HCT116 (cell line): ENCODE measurements at regions not wholly inside any gene's neighbourhood (a gene's known extent, or its start where the extent isn't known, plus 50 kb on each side); places are given as distances from the start of the nearest gene placed in this dataset.
"Not testable (repeated sequence)": the region's sequence is repeated elsewhere in the genome, so short reads cannot be mapped to it uniquely, and the experiment has no call there.

ENCODE experiments used
- ATAC-seq: fragments of 200-7000 bp; cut with Tn5 transposase; 2 replicates; pipeline ENCODE4 v1.9.1; 2020; ENCODE audit warnings: mild to moderate bottlenecking, moderate library complexity
- BruUV-seq: library from RNA; stranded (reverse); fragments of 400-500 nt; replicated peaks from 2 replicates; lab custom pipeline; 2021; lab: Mats Ljungman, UMichigan
- CTCF ChIA-PET: fragments of 300-600 bp; sonication (Branson Sonifier 250); formaldehyde crosslinking; loops from one replicate; lab custom pipeline; 2021; ENCODE audit warnings: antibody characterized with exemption; lab: Charles Lee
- POLR2A ChIA-PET: fragments of 300-600, 350-600 bp; sonication (Branson Sonifier 250); formaldehyde crosslinking; loops from one replicate; lab custom pipeline; 2021; ENCODE audit warnings: antibody characterized with exemption; lab: Charles Lee
- RAD21 ChIA-PET, 2 experiments: fragments of 300-600 bp; sonication (Branson Sonifier 250); formaldehyde crosslinking; loops; one replicate each; lab custom pipeline; 2023; ENCODE audit warnings: low total read pairs in 2 of 2; ENCODE audit not compliant: uncharacterized antibody in 2 of 2, unreplicated experiment in 2 of 2, low non-redundant PET in 1 of 2; lab: Charles Lee
- DNase-seq: peaks from one replicate; pipeline ENCODE4 v3.0.0-alpha.2; 2010; ENCODE audit warnings: low read depth, low spot score
- H2AFZ ChIP-seq: fragments of 200-600 bp; shearing (Covaris generic), sonication (generic); 2 replicates; pipeline ENCODE4 v1.6.1; 2017; ENCODE audit warnings: low read depth, mixed run types, mixed read lengths, antibody characterized with exemption, low read length; ENCODE audit not compliant: poor library complexity, severe bottlenecking
- H3K27ac ChIP-seq: 2 replicates; pipeline ENCODE4 v1.5.1; 2012; ENCODE audit warnings: low read depth, low read length
- H3K27me3 ChIP-seq: fragments of 200-600 bp; sonication (generic); 2 replicates; pipeline ENCODE4 v1.6.1; 2016; ENCODE audit warnings: mixed run types, low read length, mixed read lengths; ENCODE audit not compliant: insufficient read depth
- H3K36me3 ChIP-seq, 2 experiments: fragments of 200-500 bp in 1 of 2; fragments of 200-600 bp in 1 of 2; sonication (Bioruptor generic) in 1 of 2; sonication (generic) in 1 of 2; 2 replicates each; pipeline versions ENCODE4 v1.5.1 to v1.6.1; 2014 to 2016; ENCODE audit warnings: low read length in 2 of 2, inconsistent platforms in 1 of 2, mixed read lengths in 1 of 2, mixed run types in 1 of 2; ENCODE audit not compliant: insufficient read depth in 2 of 2, control insufficient read depth in 1 of 2
- H3K4me1 ChIP-seq, 2 experiments: fragments of 200-600 bp in 1 of 2; sonication (generic) in 1 of 2; 2 replicates each; pipeline versions ENCODE4 v1.5.1 to v1.6.1; 2012 to 2017; ENCODE audit warnings: low read length in 2 of 2, inconsistent platforms in 1 of 2, mild to moderate bottlenecking in 1 of 2, mixed read lengths in 1 of 2, mixed run types in 1 of 2, moderate library complexity in 1 of 2; ENCODE audit not compliant: insufficient read depth in 2 of 2, control insufficient read depth in 1 of 2
- H3K4me2 ChIP-seq: fragments of 200-600 bp; sonication (generic); 2 replicates; pipeline ENCODE4 v1.6.1; 2017; ENCODE audit warnings: mixed run types, low read length, mixed read lengths
- H3K4me3 ChIP-seq, 2 experiments: fragments of 200-600 bp in 1 of 2; sonication (generic) in 1 of 2; replicated peaks in 1 of 2; 2 replicates each; pipeline ENCODE4 v1.5.1; 2011 to 2016; ENCODE audit warnings: low read length in 2 of 2, control low read depth in 1 of 2, low read depth in 1 of 2, mild to moderate bottlenecking in 1 of 2, mixed read lengths in 1 of 2, mixed run types in 1 of 2
- H3K79me2 ChIP-seq: fragments of 200-600 bp; sonication (generic); 2 replicates; pipeline ENCODE4 v1.6.1; 2017; ENCODE audit warnings: mild to moderate bottlenecking, mixed run types, low read length, moderate library complexity, mixed read lengths; ENCODE audit not compliant: insufficient read depth
- H3K9ac ChIP-seq: fragments of 200-600 bp; sonication (generic); 2 replicates; pipeline ENCODE4 v1.6.1; 2016; ENCODE audit warnings: low read length, mixed read lengths
- H3K9me2 ChIP-seq: fragments of 200-600 bp; sonication (generic), shearing (Covaris generic); 2 replicates; pipeline ENCODE4 v1.6.1; 2017; ENCODE audit warnings: mixed run types, mild to moderate bottlenecking, moderate library complexity; ENCODE audit not compliant: insufficient read depth
- H3K9me3 ChIP-seq, 2 experiments: fragments of 200-500 bp in 1 of 2; fragments of 200-600 bp in 1 of 2; sonication (Bioruptor generic) in 1 of 2; sonication (generic) in 1 of 2; 2 replicates each; pipeline ENCODE4 v1.6.1; 2014 to 2017; ENCODE audit warnings: low read length in 2 of 2, mixed read lengths in 2 of 2, inconsistent platforms in 1 of 2, low read depth in 1 of 2, mild to moderate bottlenecking in 1 of 2, mixed run types in 1 of 2, moderate library complexity in 1 of 2; ENCODE audit not compliant: control insufficient read depth in 1 of 2, insufficient read depth in 1 of 2
- H4K20me1 ChIP-seq: fragments of 200-600 bp; sonication (generic), shearing (Covaris generic); 2 replicates; pipeline ENCODE4 v1.6.1; 2017; ENCODE audit warnings: mixed run types, mild to moderate bottlenecking, moderate library complexity; ENCODE audit not compliant: insufficient read depth
- ELF1 ChIP-seq: IDR thresholded peaks from 2 replicates; pipeline ENCODE4 v1.6.1; 2012; ENCODE audit warnings: low read depth, borderline replicate concordance
- EZH2phosphoT487 ChIP-seq: fragments of 200-600 bp; IDR thresholded peaks from 2 replicates; pipeline ENCODE4 v1.6.1; 2018; ENCODE audit warnings: antibody characterized with exemption, borderline replicate concordance
- JUND ChIP-seq: IDR thresholded peaks from 2 replicates; pipeline ENCODE4 v1.6.1; 2012
- REST ChIP-seq: IDR thresholded peaks from 2 replicates; pipeline ENCODE4 v1.6.1; 2012; ENCODE audit warnings: low read depth
- SIN3A ChIP-seq: IDR thresholded peaks from 2 replicates; pipeline ENCODE4 v1.6.1; 2012; ENCODE audit warnings: low read depth
- SP1 ChIP-seq: IDR thresholded peaks from 2 replicates; pipeline ENCODE4 v1.6.1; 2012; ENCODE audit warnings: low read depth
- TCF7L2 ChIP-seq: IDR thresholded peaks from 2 replicates; pipeline ENCODE4 v1.7.0; 2011; ENCODE audit warnings: borderline replicate concordance, inconsistent platforms; ENCODE audit not compliant: insufficient read depth, insufficient read length; ENCODE audit errors: extremely low read depth
- ZFX ChIP-seq: fragments of 450-650 bp; IDR thresholded peaks from 2 replicates; pipeline ENCODE4 v1.6.1; 2017
- ZNF274 ChIP-seq: fragments of 200-500 bp; sonication (Bioruptor generic); IDR thresholded peaks from 2 replicates; pipeline ENCODE4 v1.6.1; 2014; ENCODE audit warnings: mild to moderate bottlenecking, low read depth, low read length, inconsistent platforms
- intact Hi-C: fragments of 100-400 bp; cut with micrococcal nuclease; formaldehyde crosslinking; loops from 2 replicates; pipeline ENCODE4 v1.10.0; 2022

DNA sequence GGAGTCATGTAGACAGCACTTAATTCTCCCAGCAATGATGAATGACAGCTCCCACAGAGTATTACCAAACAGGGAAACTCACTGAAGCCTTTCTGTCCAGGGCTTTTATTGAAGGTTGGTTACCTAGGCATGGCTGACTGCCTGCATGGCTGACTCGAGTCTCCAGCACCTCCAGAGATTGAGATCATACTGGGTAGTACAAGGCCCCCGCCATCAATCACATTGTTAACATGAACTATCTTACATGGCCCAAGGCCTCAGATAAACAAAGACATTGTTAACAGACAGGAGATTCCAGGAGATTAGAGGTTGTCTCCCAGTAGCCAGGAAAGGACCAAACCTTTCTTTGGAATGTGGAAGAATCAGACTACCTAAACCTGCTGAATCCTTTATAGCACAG, 128.3 kb upstream of the LSM14A start:
- H3K36me3 ChIP-seq: no peaks in the 10 kb centered on the region
- no peak overlapping the region for H3K4me3 ChIP-seq
- H3K9ac ChIP-seq: no peak overlapping the region
- H3K9me2 ChIP-seq: no peaks in the 10 kb centered on the region
- DNase-seq (no peak), ATAC-seq (no peak)
- no peak overlapping the region for H3K4me2 ChIP-seq
- POLR2A ChIA-PET: no interaction called here
- H3K27ac ChIP-seq: no peak overlapping the region
- intact Hi-C loops: no loop called here
- peaks cover 0 to 7% of the 10 kb centered on the region in 2 experiments; a peak in 2 of 4 replicates for H3K4me1 ChIP-seq
- RAD21 ChIA-PET: no interaction called here
- H4K20me1 ChIP-seq: no peaks in the 10 kb centered on the region
- BruUV-seq: no TSS peak
- no peak overlapping the region for H2AFZ ChIP-seq
- H3K9me3 ChIP-seq: no peaks in the 10 kb centered on the region
- no peaks in the 10 kb centered on the region for H3K27me3 ChIP-seq
- no peak for TF ChIP-seq SP1
- no peak for TF ChIP-seq ELF1
- TF ChIP-seq SIN3A: no peak
- no peak for TF ChIP-seq JUND
- no peak for TF ChIP-seq ZNF274
- no peak for TF ChIP-seq TCF7L2
- no peak for TF ChIP-seq ZFX
- TF ChIP-seq REST: no peak
- H3K79me2 ChIP-seq: no peaks in the 10 kb centered on the region
- CTCF ChIA-PET: interaction anchor here (1.1 to 3.5 kb wide), 2 partner anchors 52 to 53 kb away, joined by 4 to 49 read pairs; no protein-coding TSS in a partner anchor

DNA sequence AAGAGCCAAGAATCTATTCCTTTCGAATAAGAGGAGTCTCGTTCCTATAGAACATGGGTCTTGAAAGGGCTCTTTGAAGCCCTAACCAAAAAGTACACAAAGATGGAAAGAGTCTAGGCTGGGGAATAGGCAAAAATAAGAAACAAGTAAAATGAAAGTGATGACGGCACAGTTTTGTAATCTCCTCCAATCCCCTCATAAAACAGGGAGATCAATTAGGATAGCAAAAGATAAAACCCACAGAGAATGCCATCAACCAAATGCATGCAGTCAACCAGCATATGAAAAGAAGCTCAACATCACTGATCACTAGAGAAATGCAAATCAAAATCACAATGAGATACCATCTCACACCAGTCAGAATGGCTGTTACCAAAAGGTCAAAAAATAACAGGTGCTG, 122.4 kb upstream of the LSM14A start:
- H3K9me3 ChIP-seq: no peaks in the 10 kb centered on the region
- TF ChIP-seq EZH2phosphoT487: no peak
- BruUV-seq: no TSS peak
- no peaks in the 10 kb centered on the region for H3K9me2 ChIP-seq
- H3K79me2 ChIP-seq: no peaks in the 10 kb centered on the region
- ChIA-PET RAD21 (no interaction called here), POLR2A (no interaction called here), CTCF (no interaction called here)
- H2AFZ ChIP-seq: no peak overlapping the region
- H3K4me3 ChIP-seq: no peak overlapping the region
- intact Hi-C loops: no loop called here
- H4K20me1 ChIP-seq: no peaks in the 10 kb centered on the region
- no peaks in the 10 kb centered on the region for H3K27me3 ChIP-seq
- H3K4me1 ChIP-seq: no peaks in the 10 kb centered on the region
- H3K9ac ChIP-seq: no peak overlapping the region
- no peak for DNase-seq
- no peaks in the 10 kb centered on the region for H3K36me3 ChIP-seq
- H3K27ac ChIP-seq: no peak overlapping the region
- H3K4me2 ChIP-seq: no peak overlapping the region
- no peak for ATAC-seq

GRCh38 chr19:34050430-34050829, 121.9 kb upstream of the LSM14A start:
- H3K36me3 ChIP-seq, H3K9ac ChIP-seq, BruUV-seq, H3K4me3 ChIP-seq, RAD21 ChIA-PET, H3K27ac ChIP-seq, H4K20me1 ChIP-seq, H3K9me2 ChIP-seq, ATAC-seq, H3K79me2 ChIP-seq, H2AFZ ChIP-seq, H3K4me2 ChIP-seq, POLR2A ChIA-PET, H3K27me3 ChIP-seq, DNase-seq, H3K9me3 ChIP-seq, H3K4me1 ChIP-seq, intact Hi-C loops: not testable (repeated sequence)
- CTCF ChIA-PET: interaction anchor here (2.2 kb wide), 1 partner anchor 9 kb away, joined by 8 read pairs; no protein-coding TSS in a partner anchor
